ENCODE measurements at regions not wholly inside any gene's neighbourhood (a gene's known extent, or its start where the extent isn't known, plus 50 kb on each side); places are given as distances from the start of the nearest gene placed in this dataset.

- Histone ChIP-seq H3K27me3 (replicated peaks; ENCODE audit: insufficient read depth, low read depth, low read length, poor library complexity) (no peaks in the 10 kb centered on the region), H3K36me3 (ENCODE audit: insufficient read depth, low read length, poor library complexity, severe bottlenecking) (no peaks in the 10 kb centered on the region), H3K4me1 (ENCODE audit: insufficient read depth, low read length, poor library complexity, severe bottlenecking) (no peaks in the 10 kb centered on the region), H3K9me3 (ENCODE audit: low read depth, low read length, poor library complexity, severe bottlenecking) (no peaks in the 10 kb centered on the region), H3K27ac (ENCODE audit: low read depth, low read length, poor library complexity, severe bottlenecking) (no peak overlapping the region), H3K4me3 (ENCODE audit: low read depth, low read length, poor library complexity, severe bottlenecking) (no peak overlapping the region)
- DNase-seq (ENCODE audit: low spot score) = no peak
- intact Hi-C loops (cut with micrococcal nuclease; ENCODE audit: unreplicated experiment) = no loop called here
- BruUV-seq (replicated peaks) = no TSS peak
- POLR2A ChIA-PET (ENCODE audit: low non-redundant PET) = interaction anchor here (0.8 kb wide), 1 partner anchor 608 kb away, joined by 5 read pairs; no protein-coding TSS in a partner anchor
- TF ChIP-seq EZH2 (IDR thresholded peaks at IDR 0.05; ENCODE audit: borderline replicate concordance, low read depth, low read length, poor library complexity, severe bottlenecking) = no peak
- TF ChIP-seq CTCF (conservative IDR thresholded peaks at IDR 0.05; ENCODE audit: low read depth, low read length) = no peak
- CTCF ChIA-PET = no interaction called here
Observed at GRCh38 chr1:80666073-80666472, 1134.7 kb upstream of the ADGRL2 start.

GRCh38 chr1:80659161-80659560 lies 1141.6 kb upstream of the ADGRL2 start:
- Histone ChIP-seq H3K4me3 (ENCODE audit: low read depth, low read length, poor library complexity, severe bottlenecking) (no peak overlapping the region), H3K36me3 (ENCODE audit: insufficient read depth, low read length, poor library complexity, severe bottlenecking) (no peaks in the 10 kb centered on the region), H3K27ac (ENCODE audit: low read depth, low read length, poor library complexity, severe bottlenecking) (no peak overlapping the region), H3K4me1 (ENCODE audit: insufficient read depth, low read length, poor library complexity, severe bottlenecking) (no peaks in the 10 kb centered on the region), H3K27me3 (replicated peaks; ENCODE audit: insufficient read depth, low read depth, low read length, poor library complexity) (no peaks in the 10 kb centered on the region), H3K9me3 (ENCODE audit: low read depth, low read length, poor library complexity, severe bottlenecking) (no peaks in the 10 kb centered on the region)
- no peak for DNase-seq (ENCODE audit: low spot score)
- no peak for TF ChIP-seq CTCF (conservative IDR thresholded peaks at IDR 0.05; ENCODE audit: low read depth, low read length)
- TF ChIP-seq EZH2 (IDR thresholded peaks at IDR 0.05; ENCODE audit: borderline replicate concordance, low read depth, low read length, poor library complexity, severe bottlenecking) = no peak
- ChIA-PET CTCF (no interaction called here), POLR2A (ENCODE audit: low non-redundant PET) (no interaction called here)
- BruUV-seq (replicated peaks) = no TSS peak
- intact Hi-C loops (cut with micrococcal nuclease; ENCODE audit: unreplicated experiment) = no loop called here

GRCh38 chr1:80657707-80658106 lies 1143.0 kb upstream of the ADGRL2 start:
- no peak for TF ChIP-seq CTCF (conservative IDR thresholded peaks at IDR 0.05; ENCODE audit: low read depth, low read length)
- no peak for TF ChIP-seq EZH2 (IDR thresholded peaks at IDR 0.05; ENCODE audit: borderline replicate concordance, low read depth, low read length, poor library complexity, severe bottlenecking)
- no peak for DNase-seq (ENCODE audit: low spot score)
- Histone ChIP-seq H3K36me3 (ENCODE audit: insufficient read depth, low read length, poor library complexity, severe bottlenecking) (no peaks in the 10 kb centered on the region), H3K9me3 (ENCODE audit: low read depth, low read length, poor library complexity, severe bottlenecking) (no peaks in the 10 kb centered on the region), H3K4me3 (ENCODE audit: low read depth, low read length, poor library complexity, severe bottlenecking) (no peak overlapping the region), H3K27me3 (replicated peaks; ENCODE audit: insufficient read depth, low read depth, low read length, poor library complexity) (no peaks in the 10 kb centered on the region), H3K4me1 (ENCODE audit: insufficient read depth, low read length, poor library complexity, severe bottlenecking) (no peaks in the 10 kb centered on the region), H3K27ac (ENCODE audit: low read depth, low read length, poor library complexity, severe bottlenecking) (no peak overlapping the region)
- CTCF ChIA-PET = no interaction called here
- POLR2A ChIA-PET (ENCODE audit: low non-redundant PET) = no interaction called here
- intact Hi-C loops (cut with micrococcal nuclease; ENCODE audit: unreplicated experiment) = no loop called here
- BruUV-seq (replicated peaks) = no TSS peak

Measured in A673 (cell line).